Effector CD8-positive, alpha-beta T cell (primary cell): ENCODE measurements at regions not wholly inside any gene's neighbourhood (a gene's known extent, or its start where the extent isn't known, plus 50 kb on each side); places are given as distances from the start of the nearest gene placed in this dataset.
"Not testable (repeated sequence)": the region's sequence is repeated elsewhere in the genome, so short reads cannot be mapped to it uniquely, and the experiment has no call there.

Experiments used
- DNase-seq: peaks from one replicate; lab custom pipeline; 2025; lab: John Stamatoyannopoulos, UW

DNA sequence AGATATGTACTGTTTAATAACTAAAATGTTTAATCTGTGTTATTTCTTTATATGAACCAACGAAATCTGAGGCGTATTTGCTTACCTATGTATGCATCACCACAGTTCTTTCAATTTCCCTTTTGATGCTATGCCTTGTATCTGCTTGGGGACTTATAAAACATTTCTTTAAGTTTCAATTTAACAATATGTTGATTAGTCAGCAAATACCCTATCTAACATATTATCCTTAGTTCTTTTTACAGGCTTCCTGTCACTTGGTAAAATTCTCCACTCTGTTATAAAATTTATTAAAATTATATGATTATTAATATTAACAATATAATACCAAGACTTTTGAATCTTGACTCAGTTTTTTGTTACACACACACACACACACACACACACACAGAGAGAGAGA, 174.3 kb downstream of the CPS1 start:
- DNase-seq, result no peak

DNA sequence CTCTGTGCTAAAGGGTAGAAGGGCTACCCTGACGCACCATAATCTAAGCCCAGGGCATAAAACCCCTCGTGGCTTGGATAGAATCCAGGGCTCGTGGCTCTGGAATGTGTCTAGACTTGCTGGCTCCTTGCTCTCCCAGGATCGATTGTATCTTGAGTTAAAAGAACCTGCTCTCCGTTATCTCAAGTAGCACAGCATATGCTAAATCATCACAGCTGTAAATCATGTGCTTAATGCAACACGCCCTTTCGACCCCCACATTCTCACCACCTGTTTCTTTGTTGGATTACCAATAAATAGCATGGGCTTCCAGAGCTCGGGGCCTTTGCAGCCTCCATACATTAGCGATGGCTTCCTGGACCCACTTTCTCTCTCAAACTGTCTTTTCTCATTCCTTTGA, 190.4 kb downstream of the CPS1 start:
- DNase-seq, result not testable (repeated sequence)

DNA sequence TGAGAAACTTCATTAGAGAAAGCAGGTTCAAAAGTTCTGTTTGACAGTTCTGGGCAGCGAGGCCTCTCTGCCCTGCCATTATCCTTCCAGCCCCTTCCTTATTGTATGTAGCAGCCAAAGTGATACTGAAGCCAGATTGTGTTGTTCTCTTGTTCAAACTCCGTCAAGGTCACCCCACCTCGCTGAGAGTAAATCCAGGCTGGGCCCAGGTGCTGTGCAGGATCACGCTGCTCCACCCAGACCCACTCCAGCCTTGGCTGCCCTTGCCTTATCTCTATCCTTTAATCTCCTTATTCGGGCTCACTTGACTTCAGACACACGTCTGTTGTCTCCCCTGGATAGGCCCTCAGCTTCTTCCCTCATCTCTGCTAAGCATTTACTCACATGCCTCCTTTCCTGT, 196.1 kb downstream of the CPS1 start:
- no peak for DNase-seq

DNA sequence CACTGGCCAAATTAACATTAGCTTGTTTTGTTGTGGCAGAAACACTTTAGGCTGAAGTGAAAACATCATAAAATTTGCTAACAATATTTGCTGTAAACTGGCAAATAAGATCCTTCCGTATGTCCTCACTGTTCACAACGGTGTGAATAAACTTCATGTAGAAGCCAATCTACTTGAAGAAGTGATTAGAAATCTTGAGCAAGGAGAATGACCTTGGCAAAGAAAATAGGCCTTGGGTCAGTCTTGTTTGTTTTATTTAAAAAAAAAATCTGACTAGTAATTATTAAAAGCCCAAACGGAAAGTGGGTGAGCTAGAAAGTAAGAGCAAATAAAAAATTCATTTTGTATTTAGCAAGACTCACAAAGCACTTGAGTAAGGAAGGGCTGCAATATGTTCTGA, 197.0 kb downstream of the CPS1 start:
- no peak for DNase-seq

DNA sequence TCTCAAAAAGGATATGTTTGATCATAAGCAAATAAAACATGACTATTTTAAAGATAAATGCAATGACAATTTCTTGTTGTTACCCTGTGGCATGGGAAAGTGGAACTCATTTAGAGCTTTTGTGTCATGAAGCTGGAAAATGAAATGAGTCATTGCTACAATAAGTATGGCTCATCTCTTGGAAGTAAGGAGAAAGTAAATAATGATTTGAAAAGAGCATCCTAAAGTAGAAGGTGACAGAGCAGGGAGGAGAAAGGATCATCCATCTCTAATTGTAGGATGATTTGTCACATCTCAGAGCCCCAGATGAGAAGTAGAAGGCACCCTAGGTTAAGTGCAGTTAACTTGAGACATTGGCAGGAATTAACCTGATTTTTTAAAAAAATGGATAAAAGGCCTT, 200.5 kb downstream of the CPS1 start:
- no peak for DNase-seq

DNA sequence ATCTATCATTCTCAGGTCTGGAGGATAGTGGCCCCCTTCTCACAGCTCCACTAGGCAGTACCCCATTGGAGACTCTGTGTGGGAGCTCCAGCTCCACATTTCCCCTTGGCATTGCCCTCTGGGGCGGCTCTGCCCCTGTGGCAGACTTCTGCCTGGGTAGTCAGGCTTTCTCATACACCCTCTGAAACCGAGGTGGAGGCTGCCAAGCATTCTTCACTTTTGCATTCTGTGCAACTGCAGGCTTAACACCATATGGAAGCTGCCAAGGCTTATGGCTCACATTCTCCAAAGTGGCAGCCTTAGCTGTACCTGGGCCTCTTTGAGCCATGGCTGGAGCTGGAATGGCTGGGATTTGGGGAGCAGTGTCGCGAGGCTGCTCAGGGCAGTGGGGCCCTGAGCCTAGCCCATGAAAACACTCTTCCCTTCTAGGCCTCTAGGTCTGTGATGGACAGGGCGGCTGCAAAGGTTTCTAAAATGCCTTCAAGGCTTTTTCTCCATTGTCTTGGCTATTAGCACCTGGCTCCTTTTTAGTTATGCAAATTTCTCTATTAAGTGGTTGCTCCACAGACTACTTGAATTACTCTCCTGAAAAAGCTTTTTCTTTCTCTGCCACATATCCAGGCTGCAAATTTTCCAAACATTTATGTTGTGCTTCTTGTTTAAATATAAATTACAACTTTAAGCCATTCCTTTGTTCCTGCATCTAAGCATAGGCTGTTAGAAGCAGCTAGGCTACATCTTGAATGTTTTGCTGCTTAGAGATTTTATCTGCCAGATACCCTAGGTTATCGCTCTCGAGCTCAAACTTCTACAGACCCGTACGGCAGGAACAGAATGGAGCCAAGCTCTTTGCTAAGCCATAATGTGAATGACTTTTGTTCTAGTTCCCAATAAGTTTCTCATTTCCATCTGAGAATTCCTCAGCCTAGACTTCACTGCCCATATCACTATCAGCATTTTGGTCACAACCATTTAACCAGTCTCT, 206.5 kb downstream of the CPS1 start:
- no peak for DNase-seq

DNA sequence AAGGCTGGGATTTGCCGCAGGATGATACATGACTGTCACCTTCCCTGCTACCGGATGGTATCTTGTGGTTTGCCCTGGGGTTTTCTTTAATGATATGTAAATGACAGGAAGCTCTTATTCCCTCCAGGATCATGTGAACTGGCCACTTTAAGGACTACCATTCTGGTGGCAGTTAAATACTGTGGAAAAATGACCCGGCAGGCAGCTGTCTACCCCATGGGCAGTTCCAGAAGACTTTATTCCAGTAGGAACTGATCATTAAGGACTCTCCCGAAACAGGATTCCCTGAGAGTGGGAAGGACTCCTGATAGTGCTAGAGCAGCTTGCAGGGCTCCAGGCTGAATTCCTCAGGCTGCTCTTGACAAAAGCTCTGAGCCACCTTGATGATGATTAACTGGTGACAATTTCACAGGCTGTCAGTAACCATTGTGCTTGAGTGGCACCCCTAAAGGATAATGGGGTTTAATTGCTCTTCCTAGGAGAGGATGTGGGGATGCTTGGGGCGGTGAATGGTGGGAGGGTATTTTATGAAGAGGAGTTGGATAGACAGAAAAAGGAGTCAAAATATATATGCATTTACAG, 212.0 kb downstream of the CPS1 start:
- no peak for DNase-seq

DNA sequence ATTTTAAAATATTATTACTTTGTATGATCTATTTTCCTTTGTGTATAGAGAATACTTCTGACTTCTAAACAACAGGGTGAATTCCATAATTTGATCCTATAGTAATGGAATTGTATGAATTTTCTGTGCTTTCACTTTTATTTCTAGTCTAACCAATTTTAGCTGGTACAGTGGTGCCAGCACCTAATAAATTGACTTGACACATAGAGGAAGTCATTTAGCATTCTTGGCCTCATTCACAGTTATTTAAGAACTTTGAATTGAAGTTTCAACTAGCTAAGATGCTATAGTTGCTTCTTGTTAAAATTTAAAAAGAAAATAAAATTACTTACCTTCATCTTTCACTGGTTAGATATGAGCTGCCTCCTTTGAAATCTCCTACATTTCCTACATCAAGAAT, 220.4 kb downstream of the CPS1 start:
- DNase-seq, result no peak

DNA sequence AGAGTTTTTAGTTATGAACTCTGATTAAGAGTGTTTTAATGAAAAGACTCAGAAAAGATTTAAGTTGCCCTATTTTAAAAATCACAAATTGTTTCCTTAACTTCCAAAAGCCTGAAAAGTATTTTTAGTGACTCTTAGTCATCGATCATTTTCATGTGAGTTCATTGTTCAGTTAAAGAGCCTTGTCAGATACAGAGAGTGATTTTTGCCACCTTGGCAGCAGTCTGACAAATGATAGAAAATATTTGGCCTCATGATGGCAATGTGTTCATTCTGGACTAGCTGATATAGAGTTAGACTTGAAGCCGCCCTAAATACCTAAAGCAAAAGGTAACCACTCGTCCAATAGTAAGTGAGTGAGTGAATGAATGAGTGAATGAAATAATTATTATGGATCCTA, 225.8 kb downstream of the CPS1 start:
- no peak for DNase-seq

DNA sequence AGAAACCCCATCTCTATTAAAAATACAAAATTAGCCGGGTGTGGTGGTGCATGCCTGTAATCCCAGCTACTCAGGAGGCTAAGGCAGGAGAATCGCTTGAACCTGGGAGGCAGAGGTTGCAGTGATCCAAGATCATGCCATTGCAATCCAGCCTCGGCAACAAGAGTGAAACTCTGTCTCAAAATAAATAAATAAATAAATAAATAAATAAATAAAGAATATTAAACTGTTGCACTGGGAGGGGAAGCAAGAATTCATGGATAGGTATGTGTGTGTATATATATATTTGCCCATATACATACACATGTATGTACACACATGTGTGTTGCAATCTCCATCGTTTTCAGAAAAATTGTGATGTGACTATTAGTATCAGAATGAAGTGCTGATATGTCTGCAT, 231.4 kb downstream of the CPS1 start:
- not testable (repeated sequence) for DNase-seq

DNA sequence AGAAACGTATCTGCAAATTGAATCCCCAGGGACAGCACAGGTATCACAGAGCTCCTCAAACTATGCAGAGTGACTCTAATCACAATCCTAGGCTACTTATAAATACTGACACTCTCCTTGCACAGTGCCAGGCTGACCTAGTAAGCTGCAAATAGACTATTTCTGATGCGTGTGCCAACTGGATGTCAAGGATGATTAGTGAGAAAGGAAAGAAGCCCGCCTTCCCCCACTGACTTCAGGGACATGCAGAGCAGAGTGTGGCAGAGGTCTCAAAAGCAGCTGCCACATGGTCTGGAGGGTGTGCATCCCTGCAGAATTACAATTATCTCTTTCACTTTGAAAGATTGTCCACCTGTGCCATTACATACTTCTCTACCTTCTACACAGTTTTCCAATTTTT, 235.6 kb downstream of the CPS1 start:
- DNase-seq, result no peak

DNA sequence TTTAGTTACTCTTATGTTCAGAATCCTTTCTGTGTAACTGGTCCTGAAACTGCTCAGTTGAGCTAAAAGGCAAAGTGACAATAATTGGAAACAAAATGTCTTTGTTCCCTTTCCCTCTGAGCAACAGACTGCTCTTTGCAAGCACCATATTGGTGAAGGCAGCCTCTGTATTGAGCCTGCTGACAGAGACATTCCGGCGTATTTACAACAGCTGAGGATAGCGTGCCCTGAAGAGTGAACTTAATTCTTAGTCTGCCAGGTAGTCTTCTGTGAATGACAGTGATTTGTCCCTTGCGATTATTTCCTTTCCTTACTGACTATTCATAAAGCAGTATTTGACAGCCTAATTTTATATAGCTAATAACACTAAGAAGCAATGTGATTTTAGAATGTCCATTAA, 239.1 kb downstream of the CPS1 start:
- no peak for DNase-seq

DNA sequence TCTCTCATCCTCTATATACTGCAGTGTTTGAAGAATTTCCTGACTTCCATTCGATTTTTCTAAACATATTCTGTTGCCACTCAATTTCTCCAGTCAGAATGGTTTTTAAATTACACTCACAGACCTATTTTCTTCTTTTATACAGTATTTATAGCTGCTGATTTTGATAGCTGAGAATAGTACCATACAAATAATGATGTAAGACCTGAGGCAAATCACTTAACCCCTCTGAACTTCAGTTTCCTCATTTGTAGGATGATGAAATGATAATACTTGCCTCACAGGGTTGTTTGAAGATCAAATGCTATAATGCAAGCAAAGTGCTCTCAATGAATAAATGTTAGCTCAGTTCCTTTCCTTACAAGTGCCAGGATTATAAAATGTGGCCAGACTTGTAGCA, 241.8 kb downstream of the CPS1 start:
- no peak for DNase-seq

DNA sequence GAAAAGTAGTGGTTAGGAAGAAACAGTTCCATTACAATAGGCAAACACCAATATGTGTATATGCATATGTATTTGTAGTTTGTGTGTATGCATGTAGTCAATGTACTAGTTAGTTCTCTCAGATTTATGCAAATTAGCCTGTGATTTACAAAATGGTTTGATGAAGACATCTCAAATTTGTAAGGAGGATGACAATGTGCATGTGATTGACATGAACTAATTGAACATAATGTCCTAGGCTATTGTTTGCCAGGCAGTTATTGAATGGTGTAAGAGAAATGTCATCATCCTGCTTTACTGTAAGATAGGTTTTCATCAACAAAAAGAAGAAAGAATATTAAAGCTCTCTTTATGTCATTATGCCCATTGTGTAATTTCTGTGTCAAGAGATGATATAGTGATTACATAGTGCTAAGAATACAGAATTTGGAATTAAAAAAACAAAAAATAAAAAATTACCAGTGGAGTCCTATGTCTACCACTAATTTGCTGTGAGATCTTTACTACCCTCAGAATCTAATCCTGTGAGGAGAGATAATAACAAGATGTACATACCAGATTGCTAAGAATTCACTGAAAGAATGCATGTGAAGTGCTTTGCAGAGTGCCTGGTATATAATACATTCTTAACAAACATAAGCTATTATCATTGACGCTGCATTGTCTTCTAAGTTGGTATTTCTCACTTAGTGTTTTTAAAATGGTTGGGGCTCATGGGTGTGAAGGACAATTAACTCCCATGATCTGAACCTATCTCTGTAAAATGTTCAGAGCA, 258.0 kb downstream of the CPS1 start:
- DNase-seq, result no peak

DNA sequence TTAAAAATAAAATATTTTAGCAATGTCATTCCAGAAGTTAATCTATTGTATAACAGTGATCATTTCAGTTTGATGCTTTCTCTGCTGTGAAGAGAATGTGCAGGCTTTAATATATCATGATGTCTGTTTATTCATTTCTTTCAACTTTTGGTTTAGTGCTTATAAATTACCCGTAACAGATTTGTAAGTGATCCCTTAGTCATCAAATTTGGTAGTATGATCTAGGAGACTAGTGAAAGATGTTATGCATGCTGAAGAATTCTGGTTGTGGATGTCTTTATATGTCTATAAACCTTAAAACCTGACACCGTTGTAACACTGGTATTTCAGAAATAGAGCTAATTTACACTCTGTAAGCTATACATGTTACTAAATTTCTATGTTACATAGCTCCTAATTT, 260.4 kb downstream of the CPS1 start:
- no peak for DNase-seq

DNA sequence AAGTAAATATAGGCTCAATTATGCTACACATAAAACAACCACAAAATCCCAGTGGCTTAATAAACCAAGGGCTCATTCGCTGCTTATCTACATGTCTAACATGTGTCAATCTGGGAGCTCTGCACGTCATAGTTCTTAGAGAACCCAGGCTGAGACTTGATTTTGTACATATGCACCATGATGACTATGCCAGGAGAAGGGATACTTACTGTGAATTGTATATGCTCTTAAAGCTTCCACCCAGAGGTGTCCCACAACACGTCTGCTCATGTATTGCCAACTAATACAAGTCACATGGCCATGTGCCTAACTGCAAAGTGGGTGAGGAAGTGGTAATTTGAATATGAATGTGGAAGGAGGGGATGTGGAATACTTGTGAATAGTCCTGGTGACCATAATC, 262.1 kb downstream of the CPS1 start:
- no peak for DNase-seq

DNA sequence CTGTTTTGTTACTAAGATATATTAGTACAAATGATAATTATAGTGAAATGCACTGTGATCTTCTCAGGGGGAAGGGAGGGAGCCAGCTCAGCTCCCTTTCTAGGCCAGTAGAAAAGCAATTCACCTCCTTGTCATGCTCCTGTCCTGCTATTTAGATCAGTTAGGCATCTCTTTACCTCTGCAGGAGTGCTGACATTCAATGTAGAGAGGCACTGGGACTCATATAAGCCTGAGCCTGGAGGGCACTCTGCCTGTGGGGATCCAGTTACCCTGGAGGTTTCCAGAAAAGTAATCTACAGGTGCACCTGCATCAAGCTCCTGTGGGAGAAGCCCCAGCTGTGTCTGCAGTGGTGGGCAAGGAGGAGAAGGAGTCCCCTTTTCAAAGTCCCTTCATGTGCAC, 277.0 kb downstream of the CPS1 start:
- no peak for DNase-seq

DNA sequence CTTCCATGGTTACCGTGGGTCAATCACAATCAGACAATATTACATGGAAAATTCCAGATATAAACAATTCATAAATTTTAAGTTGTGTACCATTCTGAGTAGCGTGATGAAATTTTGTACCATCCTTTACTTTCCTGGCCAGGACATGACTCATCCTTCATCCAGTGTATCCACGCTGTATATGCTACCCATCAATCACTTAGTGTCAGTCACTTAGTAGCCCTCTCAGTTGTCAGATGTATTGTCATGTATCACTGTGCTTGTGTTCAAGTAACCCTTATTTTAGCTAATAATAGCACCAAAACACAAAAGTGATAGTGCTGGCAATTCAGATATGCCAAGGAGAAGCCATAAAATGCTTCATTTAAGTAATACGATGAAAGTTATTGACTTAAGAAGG, 282.6 kb downstream of the CPS1 start:
- DNase-seq, result no peak

DNA sequence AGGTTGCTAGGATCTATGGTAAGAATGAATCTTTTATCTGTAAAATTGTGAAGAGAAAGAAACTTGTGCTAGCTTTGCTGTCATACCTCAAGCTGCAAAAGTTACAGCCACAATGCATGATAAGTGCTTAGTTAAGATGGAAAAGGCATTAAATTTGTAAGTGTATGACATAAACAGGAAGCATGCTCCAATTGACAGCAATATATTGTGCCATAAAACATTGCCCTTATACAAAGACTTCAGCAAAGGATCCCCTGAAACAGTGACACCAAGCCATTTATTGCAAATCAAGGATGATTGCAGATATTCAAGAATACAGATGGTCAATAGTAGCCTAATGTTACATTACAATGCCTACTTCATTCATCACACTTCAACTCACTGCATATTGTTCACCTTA, 283.1 kb downstream of the CPS1 start:
- no peak for DNase-seq

DNA sequence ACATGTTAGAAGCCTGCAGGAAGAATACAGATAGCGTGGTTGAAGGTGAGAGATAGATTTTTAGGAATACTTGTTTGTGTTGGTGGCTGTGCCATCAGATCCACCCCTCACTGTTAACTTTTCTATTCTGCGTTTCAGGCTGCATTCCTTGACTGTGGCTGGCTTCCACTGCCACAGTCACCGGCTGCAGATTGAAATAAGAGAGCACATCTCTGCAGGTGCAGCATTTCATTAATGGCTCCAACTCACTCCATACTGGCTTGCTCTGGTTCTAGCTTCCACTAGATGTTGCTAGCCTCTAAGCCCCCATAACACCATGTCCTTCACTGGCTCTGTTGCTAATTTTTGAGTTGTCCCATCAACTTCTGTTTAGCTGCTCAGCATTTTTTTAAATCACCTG, 286.5 kb downstream of the CPS1 start:
- DNase-seq, result no peak

DNA sequence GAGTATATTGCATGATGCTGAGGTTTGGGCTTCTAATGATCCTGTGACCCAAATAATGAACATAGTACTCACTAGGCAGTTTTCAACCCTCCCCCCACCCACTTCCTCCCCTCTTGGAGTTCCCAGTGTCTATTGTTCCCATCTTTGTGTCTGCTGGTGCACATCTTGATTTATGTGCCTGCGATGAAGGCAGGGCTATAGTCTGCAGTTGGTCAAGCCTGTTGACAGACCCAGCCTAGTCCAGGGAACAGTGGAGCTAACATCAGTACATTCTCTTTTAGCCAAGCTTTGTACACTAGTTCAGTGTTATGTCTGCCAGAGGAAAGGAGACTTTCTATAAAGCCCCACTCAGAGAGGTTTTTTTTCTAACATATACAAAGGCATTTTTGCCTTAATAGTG, 287.6 kb downstream of the CPS1 start:
- no peak for DNase-seq

DNA sequence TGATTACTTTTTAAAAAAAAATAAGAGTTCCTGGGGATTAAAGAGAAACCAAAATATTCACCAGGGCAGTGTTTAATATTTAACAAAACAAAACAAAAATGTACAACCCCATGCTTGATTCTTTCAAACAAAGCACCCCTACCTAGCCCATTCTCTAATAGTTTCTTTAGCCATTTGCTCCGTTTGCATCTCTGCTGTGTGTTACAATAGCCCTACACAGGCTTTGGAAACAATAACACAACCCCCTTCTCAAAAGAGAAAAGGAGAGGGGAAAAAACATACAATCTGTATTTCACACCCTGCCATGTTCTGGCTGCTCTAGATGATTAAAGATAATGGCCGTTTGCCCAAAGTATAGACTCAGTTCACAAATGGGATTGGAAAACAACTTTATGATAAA, 302.9 kb downstream of the CPS1 start:
- DNase-seq, result no peak

DNA sequence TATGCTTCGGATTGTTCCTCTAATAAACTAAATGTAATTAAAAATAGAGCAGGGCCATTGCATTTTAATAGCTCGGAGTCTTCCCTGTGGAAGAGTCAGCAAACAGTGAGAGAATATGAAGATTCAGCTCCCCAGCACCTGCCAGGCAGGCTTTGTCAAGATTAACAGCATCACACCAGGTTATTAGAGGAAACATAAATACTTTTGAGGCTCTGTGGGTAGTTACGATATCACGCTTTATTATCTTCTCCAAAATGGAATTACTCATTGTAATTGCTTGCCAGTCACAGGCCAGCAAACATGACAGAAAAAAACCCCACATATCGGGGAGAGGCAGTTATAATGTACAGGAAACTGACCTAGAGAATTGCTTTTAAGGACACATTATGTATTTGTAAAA, 303.9 kb downstream of the CPS1 start:
- no peak for DNase-seq
